NCI-H2171 treated with DMSO at 0.1 percent for 48 hours (cell line): ENCODE measurements at regions not wholly inside any gene's neighbourhood (a gene's known extent, or its start where the extent isn't known, plus 50 kb on each side); places are given as distances from the start of the nearest gene placed in this dataset.

Experiments used
- DNase-seq: peaks from one replicate; lab custom pipeline; 2025; lab: John Stamatoyannopoulos, UW

- DNase-seq: no peak
Measured at GRCh38 chr11:109799604-109800003, 293.6 kb upstream of the ZC3H12C start.

GRCh38 chr11:109804911-109805310, 288.3 kb upstream of the ZC3H12C start:
- no peak for DNase-seq

GRCh38 chr11:109806205-109806604, 287.0 kb upstream of the ZC3H12C start:
- DNase-seq: no peak

- DNase-seq: no peak
Measured at GRCh38 chr11:109808569-109808968, 284.6 kb upstream of the ZC3H12C start.

GRCh38 chr11:109814824-109815223, 278.4 kb upstream of the ZC3H12C start:
- no peak for DNase-seq

GRCh38 chr11:109815500-109816150, 277.6 kb upstream of the ZC3H12C start:
- DNase-seq: no peak

- DNase-seq: no peak
Measured at GRCh38 chr11:109818290-109818689, 274.9 kb upstream of the ZC3H12C start.

- no peak for DNase-seq
Measured at GRCh38 chr11:109819410-109819809, 273.8 kb upstream of the ZC3H12C start.

GRCh38 chr11:109821511-109821910, 271.7 kb upstream of the ZC3H12C start:
- DNase-seq: no peak

GRCh38 chr11:109822436-109823102, 270.6 kb upstream of the ZC3H12C start:
- DNase-seq: no peak

- peak; percentile 54 for DNase-seq
Measured at GRCh38 chr11:109828387-109828786, 264.8 kb upstream of the ZC3H12C start.

- DNase-seq: no peak
Measured at GRCh38 chr11:109838026-109838425, 255.2 kb upstream of the ZC3H12C start.

- DNase-seq: no peak
Measured at GRCh38 chr11:109845437-109845836, 247.8 kb upstream of the ZC3H12C start.

GRCh38 chr11:109847621-109848020, 245.6 kb upstream of the ZC3H12C start:
- no peak for DNase-seq

GRCh38 chr11:109849051-109849450, 244.1 kb upstream of the ZC3H12C start:
- no peak for DNase-seq

- peak; percentile 18 for DNase-seq
Measured at GRCh38 chr11:109849946-109850345, 243.2 kb upstream of the ZC3H12C start.

- DNase-seq: no peak
Measured at GRCh38 chr11:109851780-109852390, 241.3 kb upstream of the ZC3H12C start.

- peak; percentile 64 for DNase-seq
Measured at GRCh38 chr11:109853156-109853776, 239.9 kb upstream of the ZC3H12C start.

- DNase-seq: no peak
Measured at GRCh38 chr11:109854731-109855130, 238.5 kb upstream of the ZC3H12C start.

GRCh38 chr11:109856928-109857327, 236.3 kb upstream of the ZC3H12C start:
- DNase-seq: no peak

- DNase-seq: no peak
Measured at GRCh38 chr11:109857637-109858036, 235.6 kb upstream of the ZC3H12C start.

- no peak for DNase-seq
Measured at GRCh38 chr11:109858152-109858551, 235.0 kb upstream of the ZC3H12C start.
